Activated B cell treated with CpG ODN at 0.5 μM for 24 hours (primary cell): ENCODE measurements at regions not wholly inside any gene's neighbourhood (a gene's known extent, or its start where the extent isn't known, plus 50 kb on each side); places are given as distances from the start of the nearest gene placed in this dataset.

Experiments used
- ATAC-seq: fragments of 200-7000 bp; cut with Tn5 transposase; one replicate; pipeline ENCODE4 v1.10.0; 2021; ENCODE audit warnings: low read depth, mild to moderate bottlenecking, moderate library complexity
- CTCF ChIA-PET: fragments of 350-600 bp; sonication (Branson Sonifier 250); formaldehyde crosslinking; loops from one replicate; lab custom pipeline; 2021; ENCODE audit warnings: antibody characterized with exemption; lab: Charles Lee
- POLR2A ChIA-PET: fragments of 350-600 bp; sonication (Branson Sonifier 250); formaldehyde crosslinking; loops from one replicate; lab custom pipeline; 2021; ENCODE audit warnings: antibody characterized with exemption; lab: Charles Lee
- DNase-seq: peaks from one replicate; pipeline ENCODE4 v3.0.0; 2022
- H3K27ac Mint-ChIP-seq: one replicate; pipeline ENCODE4 v1.8.0; 2020; ENCODE audit warnings: mixed read lengths
- H3K27me3 Mint-ChIP-seq: one replicate; pipeline ENCODE4 v1.8.0; 2021; ENCODE audit warnings: mixed read lengths
- H3K36me3 Mint-ChIP-seq: one replicate; pipeline ENCODE4 v1.8.0; 2021; ENCODE audit warnings: low read depth, mixed read lengths
- H3K4me1 Mint-ChIP-seq: one replicate; pipeline ENCODE4 v1.8.0; 2021; ENCODE audit warnings: mixed read lengths
- H3K4me3 Mint-ChIP-seq: one replicate; pipeline ENCODE4 v1.8.0; 2020; ENCODE audit warnings: mild to moderate bottlenecking, mixed read lengths
- H3K9me3 Mint-ChIP-seq: one replicate; pipeline ENCODE4 v1.8.0; 2020; ENCODE audit warnings: mixed read lengths
- intact Hi-C: fragments of 100-400 bp; cut with micrococcal nuclease; formaldehyde crosslinking; loops from one replicate; pipeline ENCODE4 v1.15.1; 2024
- TF ChIP-seq, protein P1 (sequence below): fragments of 200-600 bp; IDR thresholded peaks from one replicate; pipeline ENCODE4 v1.8.0; 2022; ENCODE audit warnings: antibody characterized with exemption, mild to moderate bottlenecking

DNA sequence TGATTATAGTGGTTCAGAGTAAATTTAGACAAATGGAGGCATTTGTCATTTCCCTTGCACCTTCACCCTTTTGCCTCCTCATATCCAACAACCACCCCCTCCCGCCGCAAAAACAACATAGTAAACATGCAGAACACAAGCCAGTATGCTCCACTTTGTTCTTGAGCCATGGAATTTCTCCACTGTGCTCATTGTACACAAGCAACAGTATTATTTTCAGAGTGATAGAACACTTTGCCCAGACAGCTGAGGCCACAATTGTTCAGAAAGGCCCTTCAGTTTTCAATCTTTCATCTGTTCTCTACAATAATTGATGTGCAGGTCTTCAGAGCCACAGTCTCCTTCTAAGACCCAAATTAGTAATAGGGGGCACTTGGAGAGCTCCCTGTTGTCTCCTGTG lies 272.8 kb upstream of the SLC30A5 start:
- ChIA-PET CTCF (no interaction called here), POLR2A (no interaction called here)
- Mint-ChIP-seq H3K27me3 (peaks cover 24% of the 10 kb centered on the region), H3K4me3 (no peak overlapping the region), H3K36me3 (no peaks in the 10 kb centered on the region), H3K4me1 (no peaks in the 10 kb centered on the region), H3K27ac (no peak overlapping the region), H3K9me3 (no peaks in the 10 kb centered on the region)
- intact Hi-C loops = no loop called here
- TF ChIP-seq, protein P1, sequence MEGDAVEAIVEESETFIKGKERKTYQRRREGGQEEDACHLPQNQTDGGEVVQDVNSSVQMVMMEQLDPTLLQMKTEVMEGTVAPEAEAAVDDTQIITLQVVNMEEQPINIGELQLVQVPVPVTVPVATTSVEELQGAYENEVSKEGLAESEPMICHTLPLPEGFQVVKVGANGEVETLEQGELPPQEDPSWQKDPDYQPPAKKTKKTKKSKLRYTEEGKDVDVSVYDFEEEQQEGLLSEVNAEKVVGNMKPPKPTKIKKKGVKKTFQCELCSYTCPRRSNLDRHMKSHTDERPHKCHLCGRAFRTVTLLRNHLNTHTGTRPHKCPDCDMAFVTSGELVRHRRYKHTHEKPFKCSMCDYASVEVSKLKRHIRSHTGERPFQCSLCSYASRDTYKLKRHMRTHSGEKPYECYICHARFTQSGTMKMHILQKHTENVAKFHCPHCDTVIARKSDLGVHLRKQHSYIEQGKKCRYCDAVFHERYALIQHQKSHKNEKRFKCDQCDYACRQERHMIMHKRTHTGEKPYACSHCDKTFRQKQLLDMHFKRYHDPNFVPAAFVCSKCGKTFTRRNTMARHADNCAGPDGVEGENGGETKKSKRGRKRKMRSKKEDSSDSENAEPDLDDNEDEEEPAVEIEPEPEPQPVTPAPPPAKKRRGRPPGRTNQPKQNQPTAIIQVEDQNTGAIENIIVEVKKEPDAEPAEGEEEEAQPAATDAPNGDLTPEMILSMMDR = no peak
- DNase-seq (no peak), ATAC-seq (no peak)

DNA sequence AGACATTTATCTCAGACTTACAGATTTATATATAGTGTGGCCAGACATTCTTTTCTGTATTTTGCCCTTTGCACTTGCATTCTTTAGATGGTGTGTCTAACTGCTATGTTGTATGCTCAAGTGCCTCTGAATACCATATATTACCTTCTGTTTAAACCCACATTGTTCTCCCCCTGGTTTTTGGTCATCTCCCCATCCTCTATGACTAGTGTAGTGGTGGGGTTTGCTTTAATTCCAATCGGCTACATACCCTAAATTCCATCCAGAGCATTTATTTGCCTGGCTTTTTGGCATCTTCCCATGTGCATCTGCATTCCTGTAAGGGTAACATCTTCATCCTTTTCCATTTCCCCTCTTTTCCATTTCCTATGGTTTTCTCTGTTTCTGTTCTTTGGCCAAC lies 271.0 kb upstream of the SLC30A5 start:
- H3K4me1 Mint-ChIP-seq = no peaks in the 10 kb centered on the region
- TF ChIP-seq, protein P1 = no peak
- ATAC-seq = no peak
- intact Hi-C loops = no loop called here
- POLR2A ChIA-PET = no interaction called here
- DNase-seq = no peak
- CTCF ChIA-PET = no interaction called here
- H3K27ac Mint-ChIP-seq = no peak overlapping the region
- no peaks in the 10 kb centered on the region for H3K9me3 Mint-ChIP-seq
- no peaks in the 10 kb centered on the region for H3K36me3 Mint-ChIP-seq
- H3K4me3 Mint-ChIP-seq = no peak overlapping the region
- H3K27me3 Mint-ChIP-seq = peaks cover 24% of the 10 kb centered on the region

DNA sequence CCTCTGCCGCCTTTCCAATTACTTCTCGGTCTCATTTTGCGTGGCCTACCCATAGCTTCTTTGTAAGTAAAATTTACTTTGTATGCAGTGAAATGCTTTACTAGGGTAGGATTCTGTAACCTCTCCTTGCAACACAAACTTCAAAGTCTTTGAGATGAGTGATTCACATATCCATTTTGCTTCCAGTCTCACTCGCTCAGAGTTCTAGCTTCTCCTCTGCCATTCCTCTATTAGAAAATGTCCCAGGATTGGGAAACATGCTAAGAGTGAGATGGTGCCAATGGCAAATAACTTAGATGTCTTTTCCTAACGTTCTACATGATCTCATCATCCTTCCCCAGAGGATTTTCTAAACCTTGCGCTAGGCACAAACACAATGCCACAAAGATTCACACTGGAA lies 270.5 kb upstream of the SLC30A5 start:
- POLR2A ChIA-PET = no interaction called here
- H3K9me3 Mint-ChIP-seq = no peaks in the 10 kb centered on the region
- ATAC-seq = no peak
- no peaks in the 10 kb centered on the region for H3K4me1 Mint-ChIP-seq
- H3K36me3 Mint-ChIP-seq = no peaks in the 10 kb centered on the region
- no peak overlapping the region for H3K4me3 Mint-ChIP-seq
- intact Hi-C loops = no loop called here
- H3K27ac Mint-ChIP-seq = no peak overlapping the region
- CTCF ChIA-PET = no interaction called here
- no peak for DNase-seq
- TF ChIP-seq, protein P1 = no peak
- peaks cover 24% of the 10 kb centered on the region for H3K27me3 Mint-ChIP-seq

DNA sequence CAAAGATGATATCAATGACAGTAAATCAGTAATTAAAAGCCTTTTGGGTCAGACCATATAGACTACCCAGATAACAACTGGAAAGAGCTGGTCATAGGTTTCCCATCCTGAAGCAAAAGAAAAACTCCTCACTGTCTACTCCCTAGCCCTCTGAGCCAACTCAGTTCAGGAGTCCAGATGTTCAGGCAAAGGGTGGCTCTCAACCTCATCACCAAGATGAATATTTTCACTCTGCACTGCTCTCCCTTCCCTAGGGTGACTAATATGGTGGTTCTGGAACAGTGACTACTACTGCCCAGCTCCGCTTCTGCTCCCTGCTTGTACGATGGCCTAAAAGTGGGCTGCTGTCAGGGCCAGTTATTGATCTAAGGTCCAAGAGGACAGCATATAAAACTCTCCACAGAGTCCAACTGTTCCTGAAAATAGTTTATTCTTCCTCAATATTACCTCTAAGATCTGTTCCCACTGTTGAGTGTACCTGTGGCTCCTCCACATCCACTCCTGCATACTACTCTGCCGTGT lies 263.4 kb upstream of the SLC30A5 start:
- peaks cover 6% of the 10 kb centered on the region for H3K27me3 Mint-ChIP-seq
- H3K27ac Mint-ChIP-seq = no peak overlapping the region
- DNase-seq = no peak
- intact Hi-C loops = no loop called here
- no peaks in the 10 kb centered on the region for H3K4me1 Mint-ChIP-seq
- CTCF ChIA-PET = no interaction called here
- ATAC-seq = no peak
- TF ChIP-seq, protein P1 = no peak
- no peaks in the 10 kb centered on the region for H3K36me3 Mint-ChIP-seq
- POLR2A ChIA-PET = no interaction called here
- no peaks in the 10 kb centered on the region for H3K9me3 Mint-ChIP-seq
- no peak overlapping the region for H3K4me3 Mint-ChIP-seq

DNA sequence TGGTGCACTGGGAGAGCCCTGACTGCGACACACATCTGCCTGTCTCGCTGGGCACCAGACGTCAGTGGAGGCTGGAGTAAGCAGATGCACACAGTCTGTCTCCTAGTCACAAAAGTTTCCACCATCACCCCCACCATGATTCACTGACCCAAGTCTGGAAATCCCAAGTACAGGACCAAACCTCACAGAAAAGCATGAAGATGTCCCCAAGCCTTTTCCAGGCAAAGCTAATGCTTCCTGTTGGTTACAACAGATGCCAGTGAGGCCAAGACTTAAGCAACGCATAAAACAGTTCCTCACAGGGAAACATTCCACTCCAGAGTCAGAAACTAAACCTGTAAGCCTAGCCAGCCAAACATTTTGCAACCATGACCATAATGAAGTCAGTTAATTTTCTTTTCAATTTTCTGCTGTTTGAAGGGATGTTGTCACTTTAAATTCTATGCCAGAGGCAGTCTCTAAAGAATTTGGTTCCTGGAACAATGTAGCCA lies 259.3 kb upstream of the SLC30A5 start:
- H3K27ac Mint-ChIP-seq = no peak overlapping the region
- no peaks in the 10 kb centered on the region for H3K9me3 Mint-ChIP-seq
- H3K4me1 Mint-ChIP-seq = no peaks in the 10 kb centered on the region
- peaks cover 7% of the 10 kb centered on the region for H3K27me3 Mint-ChIP-seq
- intact Hi-C loops = no loop called here
- no peak overlapping the region for H3K4me3 Mint-ChIP-seq
- ATAC-seq = no peak
- CTCF ChIA-PET = no interaction called here
- no peaks in the 10 kb centered on the region for H3K36me3 Mint-ChIP-seq
- TF ChIP-seq, protein P1 = no peak
- POLR2A ChIA-PET = no interaction called here
- no peak for DNase-seq
